HG03342 (cell line): ENCODE measurements at regions not wholly inside any gene's neighbourhood (a gene's known extent, or its start where the extent isn't known, plus 50 kb on each side); places are given as distances from the start of the nearest gene placed in this dataset.

ENCODE experiments used
- ATAC-seq: cut with Tn5 transposase; IDR thresholded peaks from one replicate; pipeline ENCODE4 v1.9.1; 2021; ENCODE audit warnings: mild to moderate bottlenecking, moderate library complexity; ENCODE audit not compliant: unreplicated experiment

GRCh38 chr15:92224843-92225242 is 168.8 kb upstream of the ST8SIA2 start:
- no peak for ATAC-seq

DNA sequence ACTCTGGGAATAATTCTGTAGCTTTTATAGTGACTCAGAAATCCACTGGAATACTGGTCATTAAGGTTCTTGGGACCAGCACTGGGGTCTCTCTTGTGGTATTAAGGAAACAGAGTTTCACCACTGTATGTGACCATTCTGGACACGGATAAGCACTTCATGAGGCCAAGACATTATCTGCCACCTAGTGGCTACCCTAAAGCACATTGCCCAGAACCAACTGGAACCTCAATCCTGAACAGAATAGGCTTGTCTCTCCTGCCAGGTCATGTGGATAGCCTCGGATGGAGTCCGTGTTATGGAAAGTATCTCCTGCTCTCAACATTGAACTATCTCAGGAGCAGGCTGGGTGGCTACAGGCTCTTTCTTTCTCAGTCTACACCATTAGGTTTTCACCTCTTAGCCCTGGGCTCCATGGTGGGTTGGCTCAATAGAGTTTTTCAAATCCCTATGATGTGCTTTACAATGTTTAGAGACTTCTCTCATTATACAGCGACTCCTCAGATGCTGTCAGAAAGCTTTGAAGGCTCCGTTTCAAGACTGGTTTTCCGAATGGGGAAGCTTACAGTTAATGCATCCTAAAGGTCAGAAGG is 167.6 kb upstream of the ST8SIA2 start:
- no peak for ATAC-seq

DNA sequence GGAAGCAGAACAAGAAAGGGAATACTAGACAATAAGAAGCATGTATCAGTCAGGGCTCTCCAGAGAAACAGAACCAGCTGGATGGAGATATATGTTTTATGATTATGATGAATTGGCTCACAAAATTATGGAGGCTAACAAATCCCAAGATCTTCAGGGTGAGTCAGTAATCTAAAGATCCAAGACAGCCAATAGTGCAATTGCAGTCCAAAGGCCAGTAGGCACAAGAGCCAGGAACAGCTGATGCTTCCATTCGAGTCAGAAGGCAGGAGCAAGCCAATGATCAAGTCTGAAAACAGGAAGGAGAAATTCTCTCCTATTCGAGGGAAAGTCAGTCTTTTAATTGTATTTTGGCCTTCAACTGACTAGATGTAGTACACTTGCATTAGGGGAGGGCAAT is 164.9 kb upstream of the ST8SIA2 start:
- no peak for ATAC-seq

DNA sequence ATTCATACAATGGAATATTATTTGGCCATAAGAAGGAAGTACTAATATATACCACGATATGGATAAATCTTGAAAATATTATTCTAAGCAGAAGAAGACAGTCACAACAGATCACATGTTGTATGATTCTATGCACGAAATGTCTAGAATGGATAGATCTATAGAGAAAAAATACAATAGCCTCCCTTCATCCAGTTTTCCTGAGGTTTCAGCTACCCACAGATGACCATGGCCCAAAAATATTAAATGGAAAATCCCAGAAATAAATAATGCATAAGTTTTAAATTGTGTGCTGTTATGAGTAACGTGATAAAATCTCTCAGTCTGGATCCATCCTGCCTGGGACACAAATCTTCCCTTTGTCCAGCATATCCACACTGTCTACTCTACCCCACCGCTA is 162.2 kb upstream of the ST8SIA2 start:
- ATAC-seq, result no peak

DNA sequence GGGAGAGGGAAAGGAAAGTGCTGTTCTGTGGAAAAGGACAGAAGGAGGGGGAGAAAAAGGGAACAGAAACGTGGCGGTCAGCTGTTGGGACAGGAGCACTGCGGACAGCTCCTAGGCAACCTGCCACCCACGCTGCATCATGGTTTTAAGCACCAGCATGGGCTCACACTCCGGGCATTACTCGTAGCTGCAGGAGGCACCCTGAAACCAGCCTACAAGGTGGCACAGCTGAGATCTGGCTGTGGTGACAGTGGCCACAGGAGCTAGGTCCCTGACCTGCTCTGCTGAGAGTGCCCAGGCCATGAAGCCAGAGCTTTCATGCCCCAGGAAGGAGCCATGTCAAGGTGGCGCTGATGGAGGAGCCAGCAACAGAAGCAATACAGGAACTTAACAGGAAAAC is 161.4 kb upstream of the ST8SIA2 start:
- no peak for ATAC-seq

DNA sequence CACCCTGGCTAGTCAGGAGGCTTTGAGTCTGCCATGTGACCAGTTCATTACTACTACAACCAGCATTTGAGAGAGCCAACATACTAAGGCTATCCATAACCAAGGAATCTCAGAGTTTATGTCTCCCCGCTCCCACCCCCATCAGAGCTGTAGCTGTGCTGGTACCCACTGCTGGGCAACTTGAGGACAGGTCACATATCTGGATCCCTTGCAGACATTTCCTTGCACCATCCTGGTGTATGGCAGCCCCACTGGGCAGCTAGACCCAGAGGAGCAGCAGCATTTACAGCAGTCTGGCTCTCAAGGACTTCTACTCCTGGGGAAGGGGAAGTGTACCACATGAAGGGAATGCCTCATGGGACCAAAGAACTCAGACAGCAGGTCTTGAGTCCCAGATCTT is 160.8 kb upstream of the ST8SIA2 start:
- ATAC-seq, result no peak

DNA sequence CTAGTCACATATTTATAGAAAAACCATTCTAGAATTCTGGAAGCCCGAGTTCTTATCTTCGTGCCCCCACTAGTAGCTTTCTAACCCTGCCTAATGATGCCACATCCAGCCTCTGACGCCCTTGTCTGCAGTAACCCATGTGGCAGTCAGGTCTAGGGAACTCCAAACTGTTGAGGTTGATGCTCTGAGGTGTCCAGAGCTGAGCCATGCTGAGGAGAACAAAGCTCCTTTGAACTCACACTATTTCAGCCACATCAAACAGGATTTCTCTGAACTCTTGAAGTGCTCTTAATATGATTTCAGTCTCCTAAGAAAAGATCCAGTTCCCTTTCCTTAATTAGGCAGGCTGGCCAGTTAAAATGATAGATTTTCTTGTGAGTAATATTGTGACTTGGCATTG is 150.5 kb upstream of the ST8SIA2 start:
- ATAC-seq, result no peak

DNA sequence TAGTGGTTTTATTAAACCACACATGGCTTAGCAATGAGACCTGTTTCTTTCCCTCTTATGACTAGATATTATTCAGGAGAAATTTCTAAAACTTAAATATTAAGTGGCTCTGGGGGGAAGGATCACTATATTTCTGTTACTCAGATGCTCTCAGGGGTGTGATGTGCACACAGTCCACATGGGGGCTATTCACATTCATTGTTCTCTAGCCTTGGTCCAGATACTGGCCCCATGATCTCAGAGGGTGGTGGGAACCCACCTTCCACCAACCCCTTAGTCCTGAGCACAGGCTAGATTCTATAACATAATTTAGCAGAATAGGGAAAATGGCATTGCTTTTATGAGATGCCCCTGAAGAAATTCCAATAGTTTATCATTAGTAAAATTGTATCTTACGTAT is 149.0 kb upstream of the ST8SIA2 start:
- ATAC-seq, result peak; percentile 46

DNA sequence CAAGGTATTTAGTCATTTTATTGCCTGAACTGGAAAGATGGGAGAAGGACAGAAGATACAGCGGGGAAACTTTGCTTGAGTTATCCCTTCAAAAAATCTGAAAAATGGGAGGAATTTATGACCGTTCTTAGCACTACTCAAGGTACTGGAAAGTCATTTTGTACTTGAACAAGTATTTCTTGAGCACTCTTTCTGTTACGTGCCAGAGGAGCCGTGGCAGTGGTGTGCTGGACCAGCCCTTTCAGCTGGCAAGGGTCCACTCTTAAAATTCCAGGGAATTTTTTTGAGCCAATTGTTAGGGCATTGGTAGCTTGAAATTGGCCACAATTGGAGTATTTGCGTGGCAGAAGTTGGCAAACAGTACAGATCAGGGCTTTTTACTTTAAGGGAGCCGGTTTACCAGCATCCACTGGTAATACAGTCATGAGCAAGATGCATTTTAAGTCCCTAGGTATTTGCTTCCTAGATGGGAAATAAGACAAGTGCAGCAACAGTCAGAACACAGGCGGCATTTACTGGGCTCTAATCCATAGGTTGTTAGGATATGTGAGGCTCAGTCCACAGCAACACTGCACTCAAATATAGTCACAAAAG is 145.9 kb upstream of the ST8SIA2 start:
- ATAC-seq, result no peak

DNA sequence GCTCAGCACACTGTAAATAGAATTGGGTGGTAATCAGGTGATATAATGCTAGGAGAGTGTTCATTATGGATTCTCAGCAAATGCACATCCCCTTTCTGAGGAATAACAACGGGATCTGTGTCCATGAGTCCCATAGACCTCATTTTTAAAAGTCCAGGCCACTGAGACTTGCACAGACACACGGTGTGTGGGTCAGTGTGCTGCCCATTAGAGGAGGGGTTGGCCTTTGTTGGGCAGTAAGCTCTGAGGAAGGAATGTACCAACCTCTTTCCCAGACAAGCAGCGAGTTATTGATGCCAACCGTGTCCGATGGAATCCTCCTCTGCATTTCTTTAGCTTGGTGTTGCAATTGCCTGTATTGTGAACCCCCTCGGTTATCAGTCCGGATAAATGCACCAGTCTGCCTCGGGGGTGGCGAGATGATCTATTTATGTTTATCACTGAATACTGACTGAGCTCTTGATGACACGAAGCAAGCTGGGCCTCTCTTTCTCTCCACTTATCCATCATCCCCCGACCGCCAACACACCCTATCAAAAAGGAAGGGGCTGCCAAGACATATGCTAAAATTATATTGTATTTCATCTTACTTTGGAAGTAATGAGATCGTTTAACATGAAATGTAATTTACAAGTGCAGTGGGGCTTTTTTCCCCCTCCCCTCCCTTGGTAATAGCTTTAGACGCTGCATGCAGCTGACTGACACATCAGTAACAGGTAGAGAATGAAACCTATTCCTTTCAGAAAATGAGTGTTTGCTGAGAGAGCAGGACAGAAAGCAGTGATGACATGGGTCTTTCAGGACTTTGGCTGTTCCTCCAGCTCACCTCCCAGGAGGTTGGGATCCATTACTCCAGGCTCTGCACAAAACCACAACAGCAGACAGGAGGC is 126.6 kb upstream of the ST8SIA2 start:
- no peak for ATAC-seq

DNA sequence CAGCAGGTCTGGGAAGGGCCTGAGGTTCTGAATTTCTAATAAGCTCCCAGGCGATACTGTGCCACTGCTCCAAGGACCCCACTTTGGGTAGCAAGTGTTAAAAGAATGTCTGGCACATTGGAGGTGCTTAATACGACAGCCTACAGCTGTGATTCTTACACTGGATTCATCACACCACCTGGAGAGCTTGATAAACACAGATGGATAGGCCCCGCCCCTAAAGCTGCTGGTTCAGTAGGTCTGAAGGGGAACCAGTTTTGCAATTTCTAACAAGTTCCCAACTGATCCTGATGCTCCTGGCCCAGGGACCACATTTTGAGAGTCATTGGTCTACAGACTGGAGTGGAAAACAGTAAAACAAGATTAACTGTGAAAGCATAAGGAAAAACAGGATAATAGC is 124.8 kb upstream of the ST8SIA2 start:
- ATAC-seq, result no peak

DNA sequence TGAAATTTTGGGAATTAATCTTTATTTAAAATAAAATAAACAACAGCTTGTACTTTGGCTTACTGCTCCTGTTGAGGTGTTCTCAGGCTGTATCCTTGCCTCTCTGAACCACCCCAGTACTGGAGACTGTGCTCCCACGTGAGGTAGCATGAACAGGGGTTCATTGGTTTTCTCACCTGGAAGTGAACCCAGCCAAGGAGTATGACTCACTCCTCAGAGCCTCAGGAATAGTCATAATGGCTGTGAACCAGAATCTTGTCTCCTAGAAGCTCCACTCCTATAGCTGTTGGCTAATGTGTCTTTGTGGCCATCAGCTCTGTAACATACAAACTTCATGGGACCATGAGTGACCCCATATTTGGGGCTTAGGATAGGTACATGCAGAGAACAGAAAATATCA is 122.5 kb upstream of the ST8SIA2 start:
- ATAC-seq, result no peak

- ATAC-seq, result no peak
These were observed 121.6 kb upstream of the ST8SIA2 start for GRCh38 chr15:92272106-92272505.

DNA sequence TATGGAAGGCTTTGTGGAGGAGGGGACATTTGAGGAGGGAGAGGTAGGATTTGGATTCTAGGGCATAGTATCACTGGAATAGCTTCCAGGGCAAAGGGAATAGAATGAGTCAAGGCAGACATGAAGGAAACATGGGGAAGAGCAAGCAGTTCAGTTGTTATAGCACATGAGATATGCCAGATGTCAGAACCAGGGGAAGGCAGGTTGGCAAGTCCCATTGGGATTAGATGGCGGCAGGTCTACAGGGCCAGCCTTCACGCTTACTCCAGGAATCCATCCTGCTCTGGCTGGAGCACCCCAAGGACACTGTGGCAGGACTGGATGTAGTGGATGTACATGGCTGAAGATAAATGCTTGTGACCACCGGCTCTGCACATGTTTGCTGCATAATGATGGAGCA is 120.4 kb upstream of the ST8SIA2 start:
- ATAC-seq, result no peak

DNA sequence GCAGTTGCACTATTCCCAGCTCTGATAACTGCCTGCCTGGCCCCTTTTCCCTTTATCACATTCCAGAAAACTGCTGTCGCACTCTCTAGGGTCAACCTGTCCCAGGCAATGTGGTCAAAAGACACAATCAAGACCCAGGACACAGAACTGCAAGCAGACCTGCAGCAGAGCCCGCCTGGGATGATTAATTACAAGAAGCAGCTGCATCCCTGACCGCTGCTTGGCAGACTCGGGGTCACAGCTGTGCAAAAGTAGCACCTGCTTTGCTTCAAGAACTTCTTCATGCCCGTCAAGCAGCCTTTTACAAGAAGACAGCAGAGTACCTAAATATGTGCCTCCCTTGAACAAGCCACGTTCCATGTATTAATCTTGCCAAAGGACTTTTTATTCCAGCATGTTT is 120.0 kb upstream of the ST8SIA2 start:
- ATAC-seq, result no peak

DNA sequence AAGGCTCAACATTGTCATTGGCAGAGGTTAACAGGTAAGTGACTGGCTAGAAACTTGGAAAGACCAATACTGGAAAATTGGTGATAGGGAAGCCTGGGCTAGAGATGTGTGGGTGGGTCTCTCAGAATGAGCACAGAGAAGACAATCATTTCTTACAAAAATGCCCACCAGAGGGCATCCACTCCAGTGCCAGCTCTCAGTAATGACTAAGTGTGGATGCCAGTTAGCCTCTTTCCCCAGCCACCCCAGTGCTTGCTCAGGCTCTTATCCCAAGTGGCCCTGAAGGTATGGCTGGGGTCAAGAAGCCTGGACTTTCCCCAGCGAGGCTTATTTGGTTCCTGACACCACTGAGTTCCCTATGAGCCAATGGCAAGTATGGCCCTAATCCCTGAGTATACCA is 115.9 kb upstream of the ST8SIA2 start:
- ATAC-seq, result no peak

DNA sequence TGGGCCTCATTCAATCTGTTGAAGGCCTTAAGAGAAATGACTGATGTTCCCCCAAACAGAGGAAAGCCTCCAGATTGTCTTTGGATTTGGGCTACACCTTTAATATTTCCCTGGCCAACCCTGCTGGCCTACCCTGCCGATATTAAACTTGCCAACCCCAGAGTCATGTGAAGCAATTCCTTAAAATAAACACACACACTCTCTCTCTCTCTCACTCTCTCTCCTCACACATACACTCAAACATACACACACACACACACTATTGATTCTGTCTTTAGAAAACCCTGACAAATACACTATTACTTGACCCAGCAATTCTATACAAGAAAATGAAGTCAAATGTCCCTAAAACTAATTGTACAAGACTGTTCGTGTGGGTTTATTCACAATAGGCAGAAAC is 109.9 kb upstream of the ST8SIA2 start:
- ATAC-seq, result no peak

DNA sequence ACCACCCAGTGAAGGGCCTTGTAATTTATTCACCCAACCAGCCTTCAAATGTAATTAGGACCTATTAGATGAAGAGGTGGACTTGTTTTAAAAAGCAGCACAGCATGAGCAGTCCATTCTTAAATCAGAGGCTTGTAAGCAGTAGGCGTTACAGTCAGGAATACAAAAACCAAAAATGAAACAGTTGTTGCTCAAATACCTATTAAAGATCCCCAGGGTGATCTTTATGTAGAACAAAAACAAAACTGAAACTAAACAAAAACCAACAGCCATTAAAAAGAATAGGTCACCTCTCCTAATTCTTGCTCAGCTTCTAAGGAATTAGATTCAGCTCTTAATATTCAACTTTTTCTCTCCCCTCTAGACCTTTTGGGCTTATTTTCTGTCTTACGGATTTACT is 104.9 kb upstream of the ST8SIA2 start:
- peak; percentile 91 for ATAC-seq

GRCh38 chr15:92289733-92290132 is 103.9 kb upstream of the ST8SIA2 start:
- no peak for ATAC-seq

- ATAC-seq, result no peak
These were observed 103.2 kb upstream of the ST8SIA2 start for GRCh38 chr15:92290359-92290992.

DNA sequence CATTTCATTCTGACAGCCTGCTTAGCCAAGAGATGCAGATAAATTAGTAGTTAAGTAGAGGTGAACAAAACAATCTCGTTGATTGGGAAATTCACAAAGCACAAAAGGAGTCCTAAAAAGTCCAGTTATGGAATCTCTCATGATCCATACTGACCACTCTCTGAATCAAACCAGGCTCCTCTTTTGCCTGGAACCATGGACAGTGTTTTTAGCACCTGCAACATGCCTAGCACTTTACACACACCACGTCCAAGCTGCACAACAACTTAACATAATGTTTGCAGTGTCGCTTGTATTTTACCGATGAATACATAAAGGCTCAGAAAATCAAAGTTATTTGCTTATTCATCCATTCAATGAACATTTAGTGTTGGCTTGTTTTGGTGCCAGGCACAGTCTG is 101.8 kb upstream of the ST8SIA2 start:
- no peak for ATAC-seq

GRCh38 chr15:92294759-92295158 is 98.9 kb upstream of the ST8SIA2 start:
- ATAC-seq, result no peak
